PFSK-1 (cell line): ENCODE measurements at regions not wholly inside any gene's neighbourhood (a gene's known extent, or its start where the extent isn't known, plus 50 kb on each side); places are given as distances from the start of the nearest gene placed in this dataset.

Experiments
- FOXP2 ChIP-seq: optimal IDR thresholded peaks from 2 replicates; pipeline ENCODE3; 2011; ENCODE audit warnings: borderline replicate concordance, control low read depth, inconsistent platforms; ENCODE audit not compliant: insufficient read depth; ENCODE audit errors: extremely low read length, extremely low read depth
- POLR2AphosphoS5 ChIP-seq: IDR thresholded peaks from 2 replicates; pipeline ENCODE4 v1.6.1; 2012; ENCODE audit warnings: low read depth, mild to moderate bottlenecking, control low read depth, low read length, moderate library complexity
- REST ChIP-seq, 2 experiments: IDR thresholded peaks; 2 replicates each; pipeline versions ENCODE4 v1.6.1 to v1.8.0; 2011 to 2012; ENCODE audit warnings: low read depth in 2 of 2, low read length in 2 of 2, control low read depth in 1 of 2, inconsistent platforms in 1 of 2, mild to moderate bottlenecking in 1 of 2, moderate library complexity in 1 of 2; ENCODE audit not compliant: insufficient read depth in 1 of 2
- SIN3A ChIP-seq: IDR thresholded peaks from 2 replicates; pipeline ENCODE4 v1.6.1; 2012; ENCODE audit warnings: mild to moderate bottlenecking, low read length, moderate library complexity, borderline replicate concordance; ENCODE audit not compliant: insufficient read depth
- TAF1 ChIP-seq: IDR thresholded peaks from 2 replicates; pipeline ENCODE4 v1.6.1; 2012; ENCODE audit warnings: low read length, control low read depth, borderline replicate concordance; ENCODE audit not compliant: insufficient read depth

GRCh38 chr22:47390026-47390970, 627.8 kb downstream of the TBC1D22A start:
- TF ChIP-seq SIN3A = no peak
- no peak for TF ChIP-seq TAF1
- TF ChIP-seq POLR2AphosphoS5 = no peak
- no peak for TF ChIP-seq FOXP2
- TF ChIP-seq REST (IDR thresholded peaks at IDR 0.05; ENCODE audit: insufficient read depth in 1 of 2, low read depth in 2 of 2, low read length in 2 of 2) = no peak

- no peak for TF ChIP-seq SIN3A
- no peak for TF ChIP-seq FOXP2
- TF ChIP-seq POLR2AphosphoS5 = no peak
These were observed 626.8 kb downstream of the TBC1D22A start for GRCh38 chr22:47389201-47389600.

- TF ChIP-seq TAF1 (no peak), FOXP2 (no peak)
These were observed 626.3 kb downstream of the TBC1D22A start for GRCh38 chr22:47388778-47389177.

- no peak for TF ChIP-seq POLR2AphosphoS5
- TF ChIP-seq REST (IDR thresholded peaks at IDR 0.05; ENCODE audit: insufficient read depth in 1 of 2, low read depth in 2 of 2, low read length in 2 of 2) = no peak
- TF ChIP-seq TAF1 = no peak
- no peak for TF ChIP-seq SIN3A
- no peak for TF ChIP-seq FOXP2
These were observed 625.9 kb downstream of the TBC1D22A start for GRCh38 chr22:47388331-47388730.

- TF ChIP-seq REST (IDR thresholded peaks at IDR 0.05; ENCODE audit: insufficient read depth in 1 of 2, low read depth in 2 of 2, low read length in 2 of 2) = no peak
- TF ChIP-seq FOXP2 = no peak
- TF ChIP-seq SIN3A = no peak
- no peak for TF ChIP-seq POLR2AphosphoS5
- TF ChIP-seq TAF1 = no peak
These were observed 624.5 kb downstream of the TBC1D22A start for GRCh38 chr22:47386812-47387510.
